Esophagus squamous epithelium (tissue), 5 donors: ENCODE measurements at regions not wholly inside any gene's neighbourhood (a gene's known extent, or its start where the extent isn't known, plus 50 kb on each side); places are given as distances from the start of the nearest gene placed in this dataset.

Source experiments
- DNase-seq: peaks from one replicate; lab custom pipeline; 2025; lab: John Stamatoyannopoulos, UW
- H3K27ac ChIP-seq, 4 donors: fragments of 200-600 bp; sonication (generic); one replicate each; pipeline ENCODE4 v1.5.1; 2016 to 2019; ENCODE audit warnings: mild to moderate bottlenecking in 1 of 4
- H3K27me3 ChIP-seq, 4 donors: fragments of 200-600 bp; sonication (generic); 1 replicate in 3 of 4; 2 replicates in 1 of 4; pipeline versions ENCODE4 v1.5.1 to v1.6.0; 2017 to 2021; ENCODE audit warnings: antibody characterized with exemption in 1 of 4
- H3K36me3 ChIP-seq, 3 donors: fragments of 200-600 bp; sonication (generic); one replicate each; pipeline ENCODE4 v1.5.1; 2016 to 2019
- H3K4me1 ChIP-seq, 3 donors: fragments of 200-600 bp; sonication (generic); one replicate each; pipeline ENCODE4 v1.5.1; 2017 to 2019
- H3K4me3 ChIP-seq, 4 donors: fragments of 200-600 bp; sonication (generic); 1 replicate in 3 of 4; 2 replicates in 1 of 4; pipeline ENCODE4 v1.5.1; 2016 to 2019; ENCODE audit warnings: mild to moderate bottlenecking in 2 of 4, moderate library complexity in 1 of 4
- H3K9me3 ChIP-seq, 3 donors: fragments of 200-600 bp; sonication (generic); one replicate each; pipeline ENCODE4 v1.5.1; 2016 to 2019
- POLR2A ChIP-seq, 4 donors: fragments of 450-650 bp; IDR thresholded peaks; one replicate each; pipeline ENCODE4 v1.6.1; 2017; ENCODE audit warnings: antibody characterized with exemption in 4 of 4, mild to moderate bottlenecking in 4 of 4, moderate library complexity in 3 of 4
- WGBS, 2 donors: methylation state at CpG; one replicate each; pipeline ENCODE4 v1.1.5; 2018; 5-methylcytosine and 5-hydroxymethylcytosine counted together
- intact Hi-C: fragments of 100-400 bp; cut with DNase I; formaldehyde crosslinking; loops from one replicate; pipeline ENCODE4 v1.15.0; 2022
- TF ChIP-seq, protein P1 (sequence below), 6 experiments: fragments of 450-650 bp in 4 of 6; fragments of 200-600 bp in 2 of 6; sonication (generic) in 2 of 6; IDR thresholded peaks; one replicate each; pipeline ENCODE4 v1.5.1; 2016 to 2019; ENCODE audit warnings: antibody characterized with exemption in 6 of 6, mild to moderate bottlenecking in 4 of 6, moderate library complexity in 4 of 6
- donor health status: DM: yes; HTN: yes; CAD: no.

GRCh38 chr18:25621144-25621543, 269.2 kb upstream of the ZNF521 start:
- Histone ChIP-seq H3K4me3 (no peak overlapping the region), H3K27me3 (no peaks in the 10 kb centered on the region), H3K36me3 (no peaks in the 10 kb centered on the region), H3K4me1 (no peaks in the 10 kb centered on the region), H3K9me3 (peaks cover 0 to 2% (median under 1%) of the 10 kb centered on the region in 3 donors), H3K27ac (no peak overlapping the region)
- no peak for DNase-seq
- intact Hi-C loops = no loop called here
- TF ChIP-seq POLR2A (IDR thresholded peaks at IDR 0.05) = no peak
- TF ChIP-seq, protein P1, sequence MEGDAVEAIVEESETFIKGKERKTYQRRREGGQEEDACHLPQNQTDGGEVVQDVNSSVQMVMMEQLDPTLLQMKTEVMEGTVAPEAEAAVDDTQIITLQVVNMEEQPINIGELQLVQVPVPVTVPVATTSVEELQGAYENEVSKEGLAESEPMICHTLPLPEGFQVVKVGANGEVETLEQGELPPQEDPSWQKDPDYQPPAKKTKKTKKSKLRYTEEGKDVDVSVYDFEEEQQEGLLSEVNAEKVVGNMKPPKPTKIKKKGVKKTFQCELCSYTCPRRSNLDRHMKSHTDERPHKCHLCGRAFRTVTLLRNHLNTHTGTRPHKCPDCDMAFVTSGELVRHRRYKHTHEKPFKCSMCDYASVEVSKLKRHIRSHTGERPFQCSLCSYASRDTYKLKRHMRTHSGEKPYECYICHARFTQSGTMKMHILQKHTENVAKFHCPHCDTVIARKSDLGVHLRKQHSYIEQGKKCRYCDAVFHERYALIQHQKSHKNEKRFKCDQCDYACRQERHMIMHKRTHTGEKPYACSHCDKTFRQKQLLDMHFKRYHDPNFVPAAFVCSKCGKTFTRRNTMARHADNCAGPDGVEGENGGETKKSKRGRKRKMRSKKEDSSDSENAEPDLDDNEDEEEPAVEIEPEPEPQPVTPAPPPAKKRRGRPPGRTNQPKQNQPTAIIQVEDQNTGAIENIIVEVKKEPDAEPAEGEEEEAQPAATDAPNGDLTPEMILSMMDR (IDR thresholded peaks at IDR 0.05) = no peak
- WGBS, 2 donors = 88 to 100% methylated on average over 1 of the region's 1 CpG

DNA sequence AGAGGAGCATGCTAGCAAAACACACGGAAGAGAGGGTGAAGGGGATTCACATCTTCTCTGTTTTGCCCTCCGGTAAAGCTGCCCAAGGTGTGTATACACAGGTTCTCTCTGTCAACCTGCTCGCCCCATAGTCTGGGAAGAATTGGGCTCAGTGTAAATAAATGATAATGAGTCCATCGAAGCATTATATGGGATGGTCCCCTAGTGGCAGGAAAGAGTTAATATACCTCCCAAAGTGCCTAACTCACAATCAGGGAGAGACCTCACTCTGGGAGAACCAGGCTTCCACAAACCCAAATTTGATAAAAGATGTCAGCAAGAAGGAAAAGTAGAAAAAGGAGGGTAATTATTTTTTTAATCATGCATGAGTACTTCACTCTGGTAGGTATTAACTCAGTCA, 262.2 kb upstream of the ZNF521 start:
- Histone ChIP-seq H3K27ac (no peak overlapping the region), H3K4me1 (no peaks in the 10 kb centered on the region), H3K27me3 (no peaks in the 10 kb centered on the region), H3K9me3 (no peaks in the 10 kb centered on the region), H3K4me3 (no peak overlapping the region), H3K36me3 (no peaks in the 10 kb centered on the region)
- no peak for DNase-seq
- intact Hi-C loops = no loop called here
- TF ChIP-seq, protein P1 (IDR thresholded peaks at IDR 0.05) = no peak
- no peak for TF ChIP-seq POLR2A (IDR thresholded peaks at IDR 0.05)
- WGBS, 2 donors = 81 to 84% methylated on average over 4 of the region's 4 CpGs

DNA sequence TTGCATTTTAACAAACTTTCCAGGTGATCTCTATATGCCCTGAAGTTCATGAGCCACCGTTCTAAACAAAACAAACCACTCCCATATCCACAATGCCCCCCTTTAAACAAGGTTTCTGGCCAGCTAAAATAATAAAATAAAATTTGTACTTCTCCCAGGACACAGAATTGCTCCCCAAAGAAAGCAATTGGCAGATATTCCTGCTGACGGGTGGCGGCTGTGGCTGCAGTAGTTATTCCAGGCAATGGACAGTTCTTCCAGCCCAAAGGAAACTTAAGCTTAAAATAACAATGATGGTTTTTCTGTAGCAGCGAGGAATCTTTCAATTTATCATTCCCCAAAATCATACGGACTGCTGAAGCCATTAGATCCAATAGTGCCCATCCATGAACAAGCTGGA, 260.5 kb upstream of the ZNF521 start:
- H3K27ac ChIP-seq = no peak overlapping the region
- intact Hi-C loops = no loop called here
- WGBS, 2 donors = 72 to 73% methylated on average over 5 of the region's 5 CpGs
- H3K9me3 ChIP-seq = peaks cover 0 to 7% (median 0%) of the 10 kb centered on the region in 3 donors
- DNase-seq = no peak
- TF ChIP-seq, protein P1 (IDR thresholded peaks at IDR 0.05) = no peak
- no peak for TF ChIP-seq POLR2A (IDR thresholded peaks at IDR 0.05)
- no peak overlapping the region for H3K4me3 ChIP-seq
- H3K36me3 ChIP-seq = no peaks in the 10 kb centered on the region
- no peaks in the 10 kb centered on the region for H3K27me3 ChIP-seq
- H3K4me1 ChIP-seq = no peaks in the 10 kb centered on the region

GRCh38 chr18:25608091-25608490, 256.1 kb upstream of the ZNF521 start:
- Histone ChIP-seq H3K4me3 (no peak overlapping the region), H3K4me1 (no peaks in the 10 kb centered on the region), H3K36me3 (no peaks in the 10 kb centered on the region), H3K9me3 (peaks cover 0 to 7% (median 0%) of the 10 kb centered on the region in 3 donors), H3K27me3 (no peaks in the 10 kb centered on the region), H3K27ac (no peak overlapping the region)
- WGBS, 2 donors = 81 to 89% methylated on average over 4 of the region's 4 CpGs
- TF ChIP-seq, protein P1 (IDR thresholded peaks at IDR 0.05) = no peak
- TF ChIP-seq POLR2A (IDR thresholded peaks at IDR 0.05) = no peak
- no peak for DNase-seq
- intact Hi-C loops = no loop called here

DNA sequence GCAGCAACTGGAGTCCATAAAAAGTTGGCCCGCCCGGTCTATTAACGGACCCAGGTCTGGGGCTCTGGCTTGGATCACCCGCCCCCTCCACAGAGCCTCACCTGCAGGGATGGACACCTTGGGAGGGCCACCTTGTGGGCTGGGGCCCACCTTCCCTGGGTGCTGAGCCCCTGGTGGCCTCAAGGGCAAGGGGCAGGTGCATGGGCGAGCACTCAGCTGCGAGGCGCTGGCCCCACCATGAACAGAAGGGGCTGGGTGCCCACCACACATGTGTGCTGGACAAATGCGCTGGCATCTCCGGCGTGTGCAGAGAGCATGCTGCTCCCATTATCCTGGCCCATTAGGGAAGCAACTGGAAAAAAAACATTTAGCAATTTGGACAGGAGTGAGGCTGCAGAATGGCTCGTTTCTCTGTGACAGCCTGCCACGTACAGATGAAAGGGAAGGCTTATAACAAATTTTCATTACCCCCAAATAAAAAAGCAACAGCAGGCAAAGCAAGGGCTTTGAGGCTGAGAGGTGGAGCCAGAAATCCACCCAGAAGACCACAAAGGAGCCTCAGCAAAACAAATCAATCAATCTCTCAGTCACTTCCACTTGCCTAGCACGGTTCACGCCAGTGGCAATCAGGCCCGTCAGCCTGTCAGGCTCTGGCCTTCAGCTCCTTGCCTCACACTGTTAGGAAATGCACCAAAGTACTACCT, 253.1 kb upstream of the ZNF521 start:
- no peak for DNase-seq
- Histone ChIP-seq H3K36me3 (no peaks in the 10 kb centered on the region), H3K27ac (no peak overlapping the region), H3K4me3 (no peak overlapping the region), H3K27me3 (no peaks in the 10 kb centered on the region), H3K4me1 (no peaks in the 10 kb centered on the region), H3K9me3 (peaks cover 0 to 7% (median 0%) of the 10 kb centered on the region in 3 donors)
- no peak for TF ChIP-seq POLR2A (IDR thresholded peaks at IDR 0.05)
- TF ChIP-seq, protein P1 (IDR thresholded peaks at IDR 0.05) = no peak
- intact Hi-C loops = no loop called here
- WGBS, 2 donors = 66 to 94% methylated on average over 7 to 11 of the region's 15 CpGs
